ENCODE measurements at regions not wholly inside any gene's neighbourhood (a gene's known extent, or its start where the extent isn't known, plus 50 kb on each side); places are given as distances from the start of the nearest gene placed in this dataset.
"Not testable (repeated sequence)": the region's sequence is repeated elsewhere in the genome, so short reads cannot be mapped to it uniquely, and the experiment has no call there.

GRCh38 chr14:88980907-88981306 lies 156.5 kb downstream of the TTC8 start:
- TF ChIP-seq CTCF, EP300, POLR2AphosphoS5, POLR2A (IDR thresholded peaks at IDR 0.05): not testable (repeated sequence)

Measured in sigmoid colon (tissue), 4 donors.